NCI-H1417 (cell line): ENCODE measurements at regions not wholly inside any gene's neighbourhood (a gene's known extent, or its start where the extent isn't known, plus 50 kb on each side); places are given as distances from the start of the nearest gene placed in this dataset.
"Not testable (repeated sequence)": the region's sequence is repeated elsewhere in the genome, so short reads cannot be mapped to it uniquely, and the experiment has no call there.

Experiments
- DNase-seq, 3 experiments: peaks; one replicate each; lab custom pipeline; 2025; lab: John Stamatoyannopoulos, UW

DNA sequence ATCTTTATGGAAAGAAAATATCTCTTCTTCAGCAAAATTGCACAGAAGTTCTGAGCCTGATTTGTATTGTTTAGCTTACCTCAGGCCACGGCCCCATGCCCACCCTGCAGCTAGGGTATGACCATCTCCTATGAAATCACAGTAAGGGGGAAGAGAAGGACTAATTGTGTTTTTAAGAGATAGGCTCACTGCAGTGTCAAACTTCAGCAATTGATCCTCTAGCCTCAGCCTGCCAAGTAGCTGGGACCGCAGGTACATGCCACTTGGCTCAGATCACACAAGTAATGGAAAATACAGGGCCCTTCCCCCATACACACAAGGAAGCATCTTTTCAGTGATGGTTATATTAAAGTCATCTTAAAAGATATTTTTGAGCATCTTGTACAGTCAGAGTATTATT, 60.0 kb downstream of the DMAC1 start:
- no peak for DNase-seq

DNA sequence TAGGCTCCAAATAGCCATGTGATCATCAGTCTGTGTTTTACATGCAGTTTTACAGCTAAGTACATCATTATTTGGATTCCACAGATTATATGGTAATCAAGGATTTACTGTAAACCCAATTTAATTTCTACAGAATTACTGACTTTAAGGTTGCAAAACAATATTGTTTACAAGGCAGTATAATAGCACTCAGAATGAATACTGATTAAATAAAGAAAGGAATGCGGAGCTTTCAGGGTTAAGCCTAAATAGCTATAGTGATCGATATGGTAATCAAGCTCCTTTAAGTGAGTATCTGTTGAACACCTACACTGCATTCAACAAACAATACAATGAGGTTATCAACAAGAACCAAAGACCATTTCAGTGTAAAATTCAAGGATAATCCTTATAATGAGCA, 64.3 kb downstream of the DMAC1 start:
- no peak for DNase-seq

DNA sequence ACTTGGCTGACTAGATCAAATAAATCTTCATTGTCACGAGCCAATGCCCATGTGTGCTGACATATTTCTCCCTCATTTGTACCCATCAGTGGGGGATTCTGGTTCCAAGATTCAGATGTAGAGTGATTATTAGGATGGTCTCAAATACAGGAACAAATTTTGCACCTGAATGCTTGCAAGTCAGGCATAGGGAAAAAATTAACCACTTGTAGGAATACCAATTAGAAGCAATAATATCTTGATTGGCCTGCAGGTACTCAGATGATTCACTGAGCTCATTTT, 69.5 kb downstream of the DMAC1 start:
- no peak for DNase-seq

DNA sequence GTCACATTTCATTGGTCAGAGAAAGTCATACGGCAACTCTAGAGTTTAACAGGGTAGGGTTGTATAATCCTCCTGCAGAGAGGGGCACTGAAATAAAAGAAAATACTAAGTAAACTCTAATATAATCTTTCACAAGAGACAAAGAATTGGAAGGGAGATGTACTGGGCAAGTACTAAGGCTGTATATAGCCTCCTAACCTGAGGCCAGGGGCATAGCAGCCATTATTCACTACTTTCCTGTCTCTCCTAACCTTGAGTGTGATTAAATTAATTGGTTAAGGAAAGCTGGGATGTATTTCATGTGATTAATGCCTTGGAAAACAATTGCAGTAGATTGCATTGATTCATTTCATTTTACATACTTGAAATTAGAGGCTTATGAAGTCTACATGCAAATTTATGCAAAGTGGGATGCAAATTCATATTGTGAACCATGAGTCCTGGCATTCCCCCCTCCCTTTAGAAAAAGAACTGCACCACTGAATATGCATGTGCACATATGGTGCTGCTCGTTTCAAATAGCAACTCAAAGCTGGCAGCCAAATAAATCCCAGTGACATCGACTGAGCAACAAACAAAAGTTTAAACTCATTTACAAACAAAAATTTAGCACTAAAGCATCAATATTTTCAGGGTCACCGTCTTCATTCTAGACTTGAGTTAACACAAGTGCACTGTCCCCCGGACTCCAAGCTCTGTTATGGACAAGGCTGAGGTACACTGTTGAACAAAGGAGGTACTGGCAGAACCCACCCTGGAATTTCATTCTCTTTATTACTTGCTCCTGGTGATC, 70.0 kb downstream of the DMAC1 start:
- no peak for DNase-seq

DNA sequence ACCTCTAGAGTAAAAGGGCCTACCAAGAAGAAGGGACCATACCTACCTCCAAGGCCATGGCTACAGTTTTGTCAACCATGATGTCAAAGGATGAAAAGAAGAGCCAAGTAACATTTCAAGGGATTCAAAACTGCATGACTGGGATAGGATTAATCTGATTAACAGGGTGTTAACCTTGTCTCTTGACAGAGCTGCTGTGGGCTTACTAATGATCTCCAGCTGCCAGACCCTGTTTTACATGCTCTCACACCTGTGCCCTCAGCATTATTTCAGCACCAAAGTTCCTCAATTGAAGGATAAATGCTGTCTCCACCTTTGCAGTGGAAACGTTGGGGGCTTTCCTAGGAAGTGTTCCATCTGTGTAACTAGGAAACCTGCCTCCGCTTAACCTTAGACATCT, 78.3 kb downstream of the DMAC1 start:
- DNase-seq, result no peak

DNA sequence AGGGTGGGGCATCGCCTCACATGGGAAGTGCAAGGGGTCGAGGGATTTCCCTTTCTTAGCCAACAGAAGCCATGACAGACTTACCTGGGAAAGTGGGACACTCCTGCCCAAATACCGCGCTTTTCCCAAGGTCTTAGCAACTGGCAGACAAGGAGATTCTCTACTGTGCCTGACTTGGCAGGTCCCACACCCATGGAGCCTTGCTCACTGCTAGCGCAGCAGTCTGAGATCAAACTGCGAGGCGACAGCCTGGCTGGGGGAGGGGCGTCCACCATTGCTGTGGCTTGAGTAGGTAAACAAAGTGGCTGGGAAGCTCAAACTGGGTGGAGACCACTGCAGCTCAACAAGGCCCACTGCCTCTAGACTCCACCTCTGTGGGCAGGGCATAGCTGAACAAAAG, 86.5 kb downstream of the DMAC1 start:
- DNase-seq, result not testable (repeated sequence)

DNA sequence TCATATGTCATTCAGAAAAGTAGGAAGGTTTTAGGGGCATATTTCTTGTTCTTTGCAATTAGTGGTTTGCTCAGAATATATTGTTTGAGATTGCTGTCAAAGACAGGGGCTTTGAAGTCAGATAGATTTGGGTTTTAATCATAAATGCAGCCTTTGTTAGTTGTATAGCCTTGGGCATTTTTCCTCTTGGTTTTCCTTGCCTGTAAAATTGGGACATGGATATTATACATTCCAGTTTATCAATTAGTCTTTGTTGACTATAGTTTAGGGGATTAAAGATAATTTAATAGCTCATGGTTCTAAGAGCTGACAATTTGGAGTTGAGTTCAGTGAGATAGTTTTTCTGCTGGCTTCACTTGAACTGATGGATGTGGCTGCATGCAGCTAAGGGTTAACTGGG, 88.9 kb downstream of the DMAC1 start:
- no peak for DNase-seq

DNA sequence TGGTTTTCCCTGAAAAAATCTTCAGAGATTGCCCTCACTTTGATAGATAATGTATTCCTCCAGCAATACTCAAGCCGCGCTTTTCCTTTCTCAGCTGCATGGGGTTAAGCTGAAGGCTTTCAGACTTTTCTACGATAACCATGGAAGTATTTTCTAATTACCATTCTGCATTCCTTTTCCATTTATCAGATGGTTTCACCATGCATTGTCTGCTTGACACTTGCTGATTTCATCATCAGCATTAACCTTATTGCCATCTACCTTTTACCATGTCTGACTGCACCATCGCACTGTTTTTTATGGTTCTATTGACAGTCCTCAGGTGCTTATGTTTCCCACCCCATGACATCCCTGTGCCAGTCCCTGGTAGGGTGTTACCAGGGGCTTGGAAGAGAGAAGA, 91.6 kb downstream of the DMAC1 start:
- DNase-seq, result no peak

DNA sequence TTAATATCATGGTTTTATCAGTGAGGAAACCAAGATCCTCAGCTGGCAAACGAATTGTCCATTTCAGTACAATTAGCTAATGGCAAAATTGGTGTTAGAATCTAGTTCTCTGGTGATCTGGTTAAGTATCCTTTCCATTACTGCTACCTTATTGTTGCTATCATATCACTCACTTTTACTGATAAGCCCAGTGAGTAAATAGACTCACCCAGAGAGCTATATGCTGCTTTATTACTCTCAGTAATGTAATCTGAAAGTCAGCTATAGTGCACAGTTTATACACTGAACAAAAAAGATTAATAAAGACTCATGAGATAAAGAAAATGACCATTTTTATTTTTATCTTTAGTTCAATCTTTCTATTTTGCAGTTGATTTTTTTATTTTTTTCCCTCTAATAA, 95.0 kb downstream of the DMAC1 start:
- DNase-seq, result no peak

DNA sequence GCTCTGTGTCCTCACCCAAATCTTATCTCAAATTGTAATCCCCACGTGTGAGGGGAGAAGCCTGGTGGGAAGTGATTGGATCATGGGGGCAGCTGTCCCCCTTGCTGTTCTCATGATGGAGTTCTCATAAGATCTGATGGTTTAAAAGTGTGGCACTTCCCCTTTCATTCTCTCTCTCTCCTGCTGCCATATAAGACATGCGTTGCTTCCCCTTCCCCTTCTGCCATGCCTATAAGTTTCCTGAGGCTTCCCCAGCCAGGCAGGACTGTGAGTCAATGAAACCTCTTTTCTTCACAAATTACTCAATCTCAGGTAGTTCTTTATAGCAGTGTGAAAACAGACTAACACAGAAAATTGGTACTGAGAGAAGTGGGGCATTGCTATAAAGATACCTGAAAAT, 107.7 kb downstream of the DMAC1 start:
- no peak for DNase-seq

DNA sequence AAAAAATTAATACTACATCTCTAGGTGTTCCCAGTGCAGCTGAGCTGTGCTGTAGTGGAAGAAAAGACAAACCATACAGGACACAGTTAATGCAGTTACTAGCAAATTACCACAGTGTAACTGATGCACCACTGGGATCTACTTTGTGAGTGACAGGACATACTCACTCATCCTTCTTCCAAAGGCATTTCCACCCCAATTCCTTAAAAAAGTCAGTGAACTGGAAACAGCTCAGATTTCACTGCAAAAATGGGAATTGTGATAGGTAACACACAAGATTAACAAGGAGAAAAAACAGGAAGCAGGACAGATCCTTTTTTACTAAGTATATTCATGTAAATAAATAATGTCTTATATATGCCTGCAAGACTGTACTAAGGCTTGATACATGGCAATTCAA, 109.6 kb downstream of the DMAC1 start:
- DNase-seq, result no peak

DNA sequence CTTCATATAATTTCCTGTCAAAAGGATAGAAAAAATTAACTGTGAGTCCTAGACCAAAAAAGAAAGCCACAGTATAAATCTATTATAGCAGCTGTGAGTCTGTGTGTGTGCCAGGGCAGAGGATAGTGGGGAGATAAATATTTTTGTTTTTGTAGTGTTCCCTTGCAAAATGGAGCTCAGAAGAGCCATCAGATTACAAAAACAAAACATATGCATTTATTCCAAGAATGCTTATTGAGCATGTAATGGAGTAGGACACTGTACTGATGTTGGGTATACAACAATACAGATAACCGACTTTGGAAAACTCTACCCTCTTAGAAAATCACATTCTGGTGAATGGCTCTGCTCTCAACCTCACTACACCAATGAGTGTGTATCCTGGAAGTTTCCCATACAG, 111.0 kb downstream of the DMAC1 start:
- DNase-seq, result no peak

DNA sequence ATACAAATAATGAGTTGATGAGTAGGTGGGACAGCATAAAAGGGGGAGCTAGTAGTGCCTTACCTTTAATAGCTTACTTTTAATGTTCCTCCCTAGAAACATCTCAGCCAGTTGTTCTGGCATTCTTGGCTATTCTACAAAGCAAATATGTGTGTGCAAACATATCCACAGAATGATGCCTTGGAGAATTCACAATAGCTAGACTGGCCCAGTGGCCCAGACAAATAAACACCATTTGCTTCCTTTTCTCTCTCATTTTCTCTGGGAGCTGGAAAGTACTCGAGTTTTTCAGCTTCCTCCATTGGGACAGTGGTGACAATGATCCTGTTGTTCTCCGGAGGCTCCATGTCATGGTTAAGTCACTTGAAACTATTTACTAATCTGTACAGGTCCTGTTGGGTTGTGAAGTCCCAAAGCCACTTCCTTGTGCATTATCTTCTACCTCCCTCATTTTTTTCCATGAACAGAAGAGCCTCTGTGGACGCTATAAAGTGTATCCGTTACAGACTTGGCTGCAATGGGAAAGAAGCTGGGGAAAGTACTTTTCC, 122.9 kb downstream of the DMAC1 start:
- DNase-seq, result no peak

DNA sequence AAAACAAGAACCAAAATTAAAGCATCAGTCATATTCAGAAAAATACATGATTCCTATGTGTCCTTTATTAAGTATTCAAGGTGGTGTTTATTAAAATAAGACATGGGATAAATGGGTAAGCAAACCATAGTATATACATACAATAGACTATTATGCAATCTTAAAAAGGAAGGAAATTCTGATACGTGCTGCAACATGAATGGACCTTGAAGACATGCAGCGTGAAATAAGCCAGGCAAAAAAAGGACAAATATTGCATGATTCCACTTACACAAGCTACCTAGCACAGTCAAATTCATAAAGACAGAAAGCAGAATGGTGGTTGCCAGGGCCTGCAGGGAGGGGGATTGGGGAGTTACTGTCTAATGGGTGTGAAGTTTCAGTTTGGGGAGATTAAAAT, 127.7 kb downstream of the DMAC1 start:
- no peak for DNase-seq

DNA sequence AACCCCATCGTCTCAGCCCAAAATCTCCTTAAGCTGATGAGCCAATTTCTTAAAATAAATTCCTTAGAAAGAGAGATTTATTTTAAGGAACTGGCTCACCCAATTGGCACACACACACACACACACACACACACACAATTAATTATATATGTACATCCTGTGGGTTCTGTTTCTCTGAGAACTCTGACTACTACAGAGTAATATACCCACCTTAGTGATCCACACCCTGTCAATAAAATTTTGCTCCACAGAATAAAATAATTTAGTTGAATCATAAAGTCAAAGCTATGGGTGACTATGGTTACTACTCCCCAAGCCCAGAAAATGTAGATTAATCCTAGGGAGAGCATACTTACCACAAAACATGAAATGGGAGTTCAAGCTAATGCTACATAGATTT, 131.0 kb downstream of the DMAC1 start:
- no peak for DNase-seq

DNA sequence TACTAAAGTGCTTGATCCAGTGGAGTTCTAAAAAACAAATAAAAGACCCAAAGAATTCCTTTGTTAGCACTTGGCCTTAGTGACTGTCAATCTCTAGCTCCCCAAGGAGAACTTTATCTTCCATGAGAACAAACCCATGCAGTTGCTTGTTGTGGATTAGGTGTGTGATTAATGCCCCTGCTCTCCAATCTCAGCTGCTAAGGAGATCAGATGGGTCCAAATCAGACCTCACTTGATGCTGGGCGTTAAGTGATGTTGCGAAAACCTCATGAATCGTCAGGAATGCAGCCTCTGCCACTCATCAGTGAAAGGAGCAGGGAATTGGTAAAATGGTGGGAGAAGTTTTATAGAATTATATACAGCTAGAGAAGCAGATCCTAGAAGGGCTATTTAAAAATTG, 133.7 kb downstream of the DMAC1 start:
- DNase-seq, result no peak

DNA sequence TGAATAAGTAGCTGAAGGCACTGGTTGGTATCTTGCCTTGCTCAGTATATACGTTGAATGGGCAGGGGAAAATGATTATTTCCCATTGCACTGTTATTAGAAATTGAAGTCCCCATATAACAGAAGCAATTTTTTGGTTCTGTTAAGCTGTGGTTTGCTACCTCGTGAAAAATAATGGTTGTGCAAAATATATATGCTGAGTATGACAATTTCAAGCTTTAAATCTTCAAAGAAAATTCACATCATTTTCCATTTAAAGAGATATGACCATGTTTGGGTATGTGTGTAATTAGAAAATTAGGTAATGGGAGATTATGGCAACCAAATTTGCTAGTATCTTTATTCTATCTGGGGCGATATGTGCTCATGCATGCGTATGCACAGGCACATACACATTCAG, 139.8 kb downstream of the DMAC1 start:
- no peak for DNase-seq

DNA sequence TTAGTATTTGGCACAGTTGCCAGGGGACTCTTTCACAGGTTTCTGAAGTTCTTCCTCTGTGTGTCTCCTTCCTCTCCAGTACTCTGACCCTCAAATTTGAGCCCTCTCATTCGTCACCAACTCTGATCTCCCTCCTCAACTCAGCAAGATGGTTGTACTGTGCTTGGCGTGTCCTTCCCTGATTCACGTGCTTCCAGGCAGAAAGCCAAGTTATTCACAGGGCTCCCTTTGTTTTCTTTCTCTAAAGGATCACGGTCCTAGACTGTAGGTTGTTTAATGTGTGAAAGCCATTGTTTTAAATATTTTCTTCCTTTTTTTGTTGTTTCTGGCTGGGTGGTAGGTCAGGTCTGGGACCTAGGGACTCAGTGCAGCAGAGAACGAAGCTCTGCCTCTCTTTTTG, 142.9 kb downstream of the DMAC1 start:
- no peak for DNase-seq

DNA sequence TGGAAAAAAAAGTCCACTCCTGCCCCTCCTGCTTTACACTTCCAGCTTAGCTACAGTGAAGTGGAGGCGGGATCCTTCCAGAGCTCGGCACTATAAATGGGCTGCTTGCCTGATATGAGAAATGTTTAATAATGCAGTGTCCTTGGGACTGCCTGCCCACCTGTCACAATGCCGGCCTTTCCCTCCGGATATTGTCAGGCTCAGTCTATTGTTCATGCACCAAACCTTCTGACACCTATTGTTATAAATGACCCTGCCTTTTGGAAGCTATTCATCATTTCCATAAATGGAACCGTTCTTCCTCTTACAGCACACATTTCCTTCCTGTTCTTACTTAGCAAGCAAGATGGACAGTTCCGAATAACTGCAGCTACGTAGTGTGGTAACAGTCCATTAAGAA, 146.3 kb downstream of the DMAC1 start:
- DNase-seq, result peak in 1 of 3 experiments; percentile 47

DNA sequence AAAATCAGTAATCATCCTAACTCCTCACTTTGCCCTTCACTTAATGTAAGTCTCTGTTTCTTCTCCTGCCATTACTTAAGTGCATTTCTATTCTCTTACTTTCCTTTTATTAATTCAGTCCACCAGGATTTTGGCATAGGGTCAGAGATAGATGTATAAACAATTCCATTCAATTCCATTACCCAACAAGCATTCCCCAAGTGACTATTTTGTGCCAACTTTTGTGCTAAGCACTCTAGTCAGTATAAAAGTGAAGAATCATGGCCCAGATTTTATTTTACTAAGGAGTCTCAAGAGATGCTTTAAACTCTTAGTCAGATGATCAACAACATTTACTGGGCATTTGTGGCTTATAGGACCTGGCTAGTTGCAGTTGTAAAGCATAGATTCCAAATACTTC, 159.3 kb downstream of the DMAC1 start:
- no peak for DNase-seq

DNA sequence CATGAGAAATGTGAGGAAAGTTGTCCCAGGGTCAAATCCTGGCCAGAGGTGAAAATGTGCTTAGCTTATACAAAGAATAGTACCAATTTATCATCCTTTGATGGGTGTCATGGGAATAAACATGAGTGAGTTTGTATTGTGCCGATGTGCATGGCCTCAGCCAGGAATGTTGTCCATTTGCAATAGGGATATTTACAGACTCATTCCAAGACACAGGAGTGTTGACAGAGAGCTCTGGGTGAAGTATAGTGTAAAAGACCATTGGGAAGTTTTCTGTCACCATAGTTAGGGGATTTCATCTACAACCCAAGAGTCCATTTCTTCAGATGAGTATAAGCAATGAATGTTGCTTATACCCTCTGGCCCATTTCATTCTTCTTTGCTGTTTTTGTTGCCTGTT, 160.1 kb downstream of the DMAC1 start:
- no peak for DNase-seq

DNA sequence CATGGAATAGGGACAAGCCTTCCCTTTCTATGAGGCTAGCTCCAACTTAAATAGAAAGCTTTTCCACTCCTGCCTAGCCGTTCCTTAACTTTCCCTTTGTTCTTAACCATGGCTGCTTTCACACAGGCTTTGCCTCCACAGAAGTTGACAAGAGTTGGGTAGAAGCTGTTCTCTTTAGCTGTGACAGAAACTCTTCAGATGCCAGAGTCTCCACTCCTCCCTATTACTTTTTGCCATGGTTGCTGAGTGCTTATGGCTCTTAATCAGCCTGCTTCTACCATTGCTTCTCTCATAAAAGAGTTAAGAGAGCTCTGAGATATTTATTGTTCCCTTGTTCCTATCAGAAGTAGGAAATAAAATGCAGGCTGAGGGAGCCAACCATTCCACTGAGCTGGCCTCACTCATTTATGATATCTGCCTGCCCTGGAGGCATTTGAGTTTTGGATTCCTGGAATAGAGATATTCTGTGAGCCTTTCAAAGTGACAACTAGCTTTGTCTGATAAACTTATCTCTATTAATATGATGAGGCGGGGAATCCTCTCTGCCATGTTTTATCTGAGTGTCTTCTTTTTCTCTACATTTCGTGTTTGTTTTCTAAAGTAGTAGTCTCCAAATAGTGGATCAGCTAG, 162.6 kb downstream of the DMAC1 start:
- no peak for DNase-seq

DNA sequence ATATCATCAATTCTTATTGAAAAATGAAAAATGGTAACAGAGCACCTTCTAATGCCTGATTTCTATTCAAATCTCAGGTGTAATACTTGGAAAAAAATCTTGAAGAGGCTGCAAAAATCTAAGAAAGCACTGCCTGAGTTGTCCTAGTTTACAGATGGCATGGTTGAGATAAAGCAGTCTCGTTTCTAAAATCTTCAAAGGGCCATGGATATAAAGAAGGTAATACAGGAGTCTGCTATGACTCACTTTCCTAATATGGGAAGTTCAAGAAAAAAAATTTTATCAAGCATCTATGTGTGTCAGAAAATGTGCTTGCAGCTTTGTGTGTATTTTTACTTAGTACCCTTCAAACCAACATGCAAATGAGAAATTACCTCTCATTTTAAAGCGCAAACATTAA, 163.3 kb downstream of the DMAC1 start:
- no peak for DNase-seq

DNA sequence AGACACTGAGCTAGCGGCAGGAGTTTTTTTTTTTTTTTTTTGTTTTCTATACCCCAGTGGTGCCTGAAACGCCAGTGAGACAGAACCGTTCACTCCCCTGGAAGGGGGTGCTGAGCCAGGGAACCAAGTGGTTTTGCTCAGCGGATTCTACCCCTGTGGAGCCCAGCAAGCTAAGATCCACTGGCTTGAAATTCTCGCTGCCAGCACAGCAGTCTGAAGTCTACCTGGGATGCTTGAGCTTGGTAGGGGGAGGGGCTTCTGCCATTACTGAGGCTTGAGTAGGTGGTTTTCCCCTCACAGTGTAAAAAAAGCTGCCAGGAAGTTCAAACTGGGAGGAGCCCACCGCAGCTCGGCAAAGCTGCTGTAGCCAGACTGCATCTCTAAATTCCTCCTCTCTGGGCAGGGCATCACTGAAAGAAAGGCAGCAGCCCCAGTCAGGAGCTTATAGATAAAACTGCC, 173.0 kb downstream of the DMAC1 start:
- DNase-seq, result not testable (repeated sequence)
